ENCODE measurements at regions not wholly inside any gene's neighbourhood (a gene's known extent, or its start where the extent isn't known, plus 50 kb on each side); places are given as distances from the start of the nearest gene placed in this dataset.
A peak's percentile ranks its signal among the peaks of the same experiment; 100 is the strongest.

- no peak overlapping the region for H3K27ac ChIP-seq
- intact Hi-C loops (cut with DNase I) = no loop called here
- no peak for TF ChIP-seq CTCF (IDR thresholded peaks at IDR 0.05)
- TF ChIP-seq POLR2AphosphoS5 (IDR thresholded peaks at IDR 0.05; ENCODE audit: insufficient read depth in 1 of 2, low read depth in 1 of 2) = no peak
- TF ChIP-seq POLR2A (IDR thresholded peaks at IDR 0.05) = no peak
- H3K4me1 ChIP-seq = no peaks in the 10 kb centered on the region
- H3K27me3 ChIP-seq = no peaks in the 10 kb centered on the region
- no peak for DNase-seq (ENCODE audit: extremely low spot score in 2 of 2)
- H3K4me3 ChIP-seq = no peak overlapping the region
- H3K36me3 ChIP-seq = no peaks in the 10 kb centered on the region
- no peaks in the 10 kb centered on the region for H3K9me3 ChIP-seq
Measured at GRCh38 chr3:194215392-194215791, 79.4 kb downstream of the HES1 start.

GRCh38 chr3:194218646-194219453 is 82.9 kb downstream of the HES1 start:
- peak in 1 of 2 donors; percentile 9 for DNase-seq (ENCODE audit: extremely low spot score in 2 of 2)
- Histone ChIP-seq H3K36me3 (no peaks in the 10 kb centered on the region), H3K4me3 (no peak overlapping the region), H3K9me3 (no peaks in the 10 kb centered on the region), H3K4me1 (no peaks in the 10 kb centered on the region), H3K27me3 (no peaks in the 10 kb centered on the region), H3K27ac (no peak overlapping the region)
- TF ChIP-seq POLR2A (IDR thresholded peaks at IDR 0.05) (no peak), POLR2AphosphoS5 (IDR thresholded peaks at IDR 0.05; ENCODE audit: insufficient read depth in 1 of 2, low read depth in 1 of 2) (no peak), CTCF (IDR thresholded peaks at IDR 0.05) (no peak)
- intact Hi-C loops (cut with DNase I) = no loop called here

- no peak for DNase-seq (ENCODE audit: extremely low spot score in 2 of 2)
- Histone ChIP-seq H3K36me3 (no peaks in the 10 kb centered on the region), H3K27ac (no peak overlapping the region), H3K4me1 (no peaks in the 10 kb centered on the region), H3K9me3 (no peaks in the 10 kb centered on the region), H3K4me3 (no peak overlapping the region), H3K27me3 (no peaks in the 10 kb centered on the region)
- TF ChIP-seq CTCF (IDR thresholded peaks at IDR 0.05) (no peak), POLR2A (IDR thresholded peaks at IDR 0.05) (no peak), POLR2AphosphoS5 (IDR thresholded peaks at IDR 0.05; ENCODE audit: insufficient read depth in 1 of 2, low read depth in 1 of 2) (no peak)
- intact Hi-C loops (cut with DNase I) = no loop called here
Measured at GRCh38 chr3:194219826-194220410, 84.0 kb downstream of the HES1 start.

GRCh38 chr3:194220901-194221326 is 85.0 kb downstream of the HES1 start:
- Histone ChIP-seq H3K27me3 (no peaks in the 10 kb centered on the region), H3K27ac (no peak overlapping the region), H3K4me1 (no peaks in the 10 kb centered on the region), H3K4me3 (no peak overlapping the region), H3K9me3 (no peaks in the 10 kb centered on the region), H3K36me3 (no peaks in the 10 kb centered on the region)
- TF ChIP-seq POLR2AphosphoS5 (IDR thresholded peaks at IDR 0.05; ENCODE audit: insufficient read depth in 1 of 2, low read depth in 1 of 2) (no peak), POLR2A (IDR thresholded peaks at IDR 0.05) (no peak), CTCF (IDR thresholded peaks at IDR 0.05) (no peak)
- intact Hi-C loops (cut with DNase I) = no loop called here
- DNase-seq (ENCODE audit: extremely low spot score in 2 of 2) = no peak

- TF ChIP-seq POLR2AphosphoS5 (IDR thresholded peaks at IDR 0.05; ENCODE audit: insufficient read depth in 1 of 2, low read depth in 1 of 2) = no peak
- no peak for TF ChIP-seq CTCF (IDR thresholded peaks at IDR 0.05)
- TF ChIP-seq POLR2A (IDR thresholded peaks at IDR 0.05) = no peak
- Histone ChIP-seq H3K4me3 (no peak overlapping the region), H3K27ac (no peak overlapping the region), H3K27me3 (no peaks in the 10 kb centered on the region), H3K36me3 (no peaks in the 10 kb centered on the region), H3K9me3 (no peaks in the 10 kb centered on the region), H3K4me1 (no peaks in the 10 kb centered on the region)
- no peak for DNase-seq (ENCODE audit: extremely low spot score in 2 of 2)
- intact Hi-C loops (cut with DNase I) = no loop called here
Measured at GRCh38 chr3:194221336-194221735, 85.4 kb downstream of the HES1 start.

Measured in vagina (tissue), 2 donors.